NB4 (cell line): ENCODE measurements at regions not wholly inside any gene's neighbourhood (a gene's known extent, or its start where the extent isn't known, plus 50 kb on each side); places are given as distances from the start of the nearest gene placed in this dataset.

Experiments
- DNase-seq: peaks from one replicate; pipeline ENCODE4 v3.0.0; 2010; ENCODE audit warnings: low read depth
- H3K4me3 ChIP-seq: one replicate; pipeline ENCODE4 v1.5.1; 2011; ENCODE audit warnings: mild to moderate bottlenecking, low read depth, low read length, moderate library complexity
- CTCF ChIP-seq: IDR thresholded peaks from one replicate; pipeline ENCODE4 v1.5.1; 2012; ENCODE audit warnings: low read depth, low read length
- MAX ChIP-seq: IDR thresholded peaks from 2 replicates; pipeline ENCODE4 v1.6.1; 2011; ENCODE audit warnings: low read depth, low read length
- MYC ChIP-seq: IDR thresholded peaks from 2 replicates; pipeline ENCODE4 v1.6.1; 2011; ENCODE audit warnings: low read depth, low read length
- POLR2A ChIP-seq: IDR thresholded peaks from 2 replicates; pipeline ENCODE4 v1.6.1; 2011; ENCODE audit warnings: mild to moderate bottlenecking; ENCODE audit not compliant: insufficient read length; ENCODE audit errors: extremely low read depth

- H3K4me3 ChIP-seq: no peak overlapping the region
- DNase-seq: no peak
- TF ChIP-seq POLR2A (no peak), MAX (no peak), MYC (no peak), CTCF (no peak)
Measured at GRCh38 chr18:8977701-8978100, 124.8 kb upstream of the NDUFV2 start.

- H3K4me3 ChIP-seq: no peak overlapping the region
- no peak for DNase-seq
- TF ChIP-seq CTCF: no peak
- no peak for TF ChIP-seq MYC
- TF ChIP-seq POLR2A: no peak
- no peak for TF ChIP-seq MAX
Measured at GRCh38 chr18:8978394-8978793, 124.1 kb upstream of the NDUFV2 start.

- DNase-seq: no peak
- TF ChIP-seq CTCF (no peak), MAX (no peak), MYC (no peak), POLR2A (no peak)
- H3K4me3 ChIP-seq: no peak overlapping the region
Measured at GRCh38 chr18:8979258-8979988, 123.1 kb upstream of the NDUFV2 start.

GRCh38 chr18:8980496-8980895 is 122.0 kb upstream of the NDUFV2 start:
- TF ChIP-seq MAX (no peak), CTCF (no peak), POLR2A (no peak), MYC (no peak)

GRCh38 chr18:8980918-8981317 is 121.6 kb upstream of the NDUFV2 start:
- no peak overlapping the region for H3K4me3 ChIP-seq
- DNase-seq: no peak
- TF ChIP-seq CTCF (no peak), MYC (no peak), POLR2A (no peak), MAX (no peak)

More at GRCh38 chr18:8980496-8980895, 122.0 kb upstream of the NDUFV2 start:
- DNase-seq: no peak
- no peak overlapping the region for H3K4me3 ChIP-seq
